GM18517 (cell line): ENCODE measurements at regions not wholly inside any gene's neighbourhood (a gene's known extent, or its start where the extent isn't known, plus 50 kb on each side); places are given as distances from the start of the nearest gene placed in this dataset.

Source experiments
- ATAC-seq: cut with Tn5 transposase; IDR thresholded peaks from one replicate; pipeline ENCODE4 v1.9.1; 2021; ENCODE audit warnings: mild to moderate bottlenecking, moderate library complexity; ENCODE audit not compliant: unreplicated experiment

GRCh38 chr10:44199991-44200655 is 184.8 kb downstream of the CXCL12 start:
- no peak for ATAC-seq

GRCh38 chr10:44199267-44199666 is 185.6 kb downstream of the CXCL12 start:
- no peak for ATAC-seq

GRCh38 chr10:44198780-44199097 is 186.2 kb downstream of the CXCL12 start:
- ATAC-seq = no peak

- ATAC-seq = no peak
Measured at GRCh38 chr10:44198096-44198779, 186.7 kb downstream of the CXCL12 start.

GRCh38 chr10:44197646-44198045 is 187.3 kb downstream of the CXCL12 start:
- ATAC-seq = no peak

- no peak for ATAC-seq
Measured at GRCh38 chr10:44196336-44196735, 188.6 kb downstream of the CXCL12 start.

GRCh38 chr10:44196008-44196320 is 188.9 kb downstream of the CXCL12 start:
- ATAC-seq = no peak

- no peak for ATAC-seq
Measured at GRCh38 chr10:44195112-44196007, 189.5 kb downstream of the CXCL12 start.

- ATAC-seq = no peak
Measured at GRCh38 chr10:44194435-44194834, 190.5 kb downstream of the CXCL12 start.

GRCh38 chr10:44193567-44194220 is 191.2 kb downstream of the CXCL12 start:
- ATAC-seq = no peak

- no peak for ATAC-seq
Measured at GRCh38 chr10:44193166-44193565, 191.7 kb downstream of the CXCL12 start.

- ATAC-seq = no peak
Measured at GRCh38 chr10:44192435-44192834, 192.5 kb downstream of the CXCL12 start.

GRCh38 chr10:44190541-44190940 is 194.4 kb downstream of the CXCL12 start:
- ATAC-seq = no peak

- ATAC-seq = no peak
Measured at GRCh38 chr10:44186821-44187220, 198.1 kb downstream of the CXCL12 start.

GRCh38 chr10:44186150-44186549 is 198.7 kb downstream of the CXCL12 start:
- no peak for ATAC-seq

GRCh38 chr10:44185315-44185666 is 199.6 kb downstream of the CXCL12 start:
- no peak for ATAC-seq

- no peak for ATAC-seq
Measured at GRCh38 chr10:44184633-44185314, 200.1 kb downstream of the CXCL12 start.

GRCh38 chr10:44183667-44184632 is 200.9 kb downstream of the CXCL12 start:
- ATAC-seq = no peak

- ATAC-seq = no peak
Measured at GRCh38 chr10:44182909-44183308, 202.0 kb downstream of the CXCL12 start.
